ENCODE measurements at regions not wholly inside any gene's neighbourhood (a gene's known extent, or its start where the extent isn't known, plus 50 kb on each side); places are given as distances from the start of the nearest gene placed in this dataset.

- WGBS, 2 donors = 72 to 80% methylated on average over 2 of the region's 2 CpGs
- intact Hi-C loops (cut with DNase I; ENCODE audit: low total_unique reads) = no loop called here
- TF ChIP-seq POLR2A (IDR thresholded peaks at IDR 0.05) = no peak
- no peak for TF ChIP-seq CTCF (IDR thresholded peaks at IDR 0.05)
- DNase-seq (ENCODE audit: low spot score in 2 of 2) = peak in 1 of 2 donors; percentile 43
- no peak overlapping the region for H3K4me3 ChIP-seq (ENCODE audit: low read depth, poor library complexity, severe bottlenecking)
Observed at GRCh38 chr14:101353422-101353821, 207.9 kb upstream of the DIO3 start.

- WGBS, 2 donors = 70 to 83% methylated on average over 2 of the region's 2 CpGs
Observed at GRCh38 chr14:101354726-101355125, 206.6 kb upstream of the DIO3 start.

GRCh38 chr14:101355284-101355683, 206.0 kb upstream of the DIO3 start:
- 82 to 90% methylated on average over 5 of the region's 5 CpGs for WGBS, 2 donors
- peak in 1 of 2 donors; percentile 53 for DNase-seq (ENCODE audit: low spot score in 2 of 2)

More at GRCh38 chr14:101354726-101355125, 206.6 kb upstream of the DIO3 start:
- DNase-seq (ENCODE audit: low spot score in 2 of 2) = peak in 1 of 2 donors; percentile 45
- no peak overlapping the region for H3K4me3 ChIP-seq (ENCODE audit: low read depth, poor library complexity, severe bottlenecking)
- TF ChIP-seq POLR2A (IDR thresholded peaks at IDR 0.05) (no peak), CTCF (IDR thresholded peaks at IDR 0.05) (no peak)
- intact Hi-C loops (cut with DNase I; ENCODE audit: low total_unique reads) = no loop called here

GRCh38 chr14:101357038-101357437, 204.3 kb upstream of the DIO3 start:
- WGBS, 2 donors = 86% methylated on average over 12 of the region's 12 CpGs
- DNase-seq (ENCODE audit: low spot score in 2 of 2) = no peak
- intact Hi-C loops (cut with DNase I; ENCODE audit: low total_unique reads) = no loop called here
- H3K4me3 ChIP-seq (ENCODE audit: low read depth, poor library complexity, severe bottlenecking) = no peak overlapping the region
- no peak for TF ChIP-seq CTCF (IDR thresholded peaks at IDR 0.05)
- no peak for TF ChIP-seq POLR2A (IDR thresholded peaks at IDR 0.05)

More at GRCh38 chr14:101355284-101355683, 206.0 kb upstream of the DIO3 start:
- intact Hi-C loops (cut with DNase I; ENCODE audit: low total_unique reads) = no loop called here
- no peak for TF ChIP-seq CTCF (IDR thresholded peaks at IDR 0.05)
- no peak for TF ChIP-seq POLR2A (IDR thresholded peaks at IDR 0.05)
- no peak overlapping the region for H3K4me3 ChIP-seq (ENCODE audit: low read depth, poor library complexity, severe bottlenecking)

GRCh38 chr14:101357559-101358319, 203.6 kb upstream of the DIO3 start:
- DNase-seq (ENCODE audit: low spot score in 2 of 2) = peak in 1 of 2 donors; percentile 70
- 87 to 90% methylated on average over 10 of the region's 10 CpGs for WGBS, 2 donors
- H3K4me3 ChIP-seq (ENCODE audit: low read depth, poor library complexity, severe bottlenecking) = no peak overlapping the region
- no peak for TF ChIP-seq CTCF (IDR thresholded peaks at IDR 0.05)
- no peak for TF ChIP-seq POLR2A (IDR thresholded peaks at IDR 0.05)
- intact Hi-C loops (cut with DNase I; ENCODE audit: low total_unique reads) = no loop called here
